Liver (tissue), 8 donors: ENCODE measurements at regions not wholly inside any gene's neighbourhood (a gene's known extent, or its start where the extent isn't known, plus 50 kb on each side); places are given as distances from the start of the nearest gene placed in this dataset.

Experiments
- DNase-seq: peaks from one replicate; pipeline ENCODE4 v3.0.0-alpha.2; 2017; ENCODE audit warnings: low spot score
- H3K27ac ChIP-seq, 2 donors: one replicate each; pipeline ENCODE4 v1.7.0; 2013; ENCODE audit warnings: inconsistent platforms in 2 of 2, low read length in 2 of 2, control low read depth in 1 of 2, low read depth in 1 of 2, mild to moderate bottlenecking in 1 of 2
- H3K27me3 ChIP-seq, 4 donors: one replicate each; pipeline versions ENCODE4 v1.6.1 to v1.7.0; 2013; ENCODE audit warnings: low read length in 3 of 4, inconsistent platforms in 1 of 4, mild to moderate bottlenecking in 1 of 4, moderate library complexity in 1 of 4; ENCODE audit not compliant: control insufficient read depth in 4 of 4, insufficient read depth in 4 of 4
- H3K36me3 ChIP-seq, 4 donors: one replicate each; pipeline versions ENCODE4 v1.6.1 to v1.7.0; 2013; ENCODE audit warnings: low read length in 3 of 4, mild to moderate bottlenecking in 3 of 4, low read depth in 1 of 4, moderate library complexity in 1 of 4; ENCODE audit not compliant: control insufficient read depth in 4 of 4, insufficient read depth in 3 of 4
- H3K4me1 ChIP-seq, 4 donors: one replicate each; pipeline versions ENCODE4 v1.6.1 to v1.7.0; 2013; ENCODE audit warnings: low read length in 3 of 4, mild to moderate bottlenecking in 3 of 4, moderate library complexity in 1 of 4; ENCODE audit not compliant: control insufficient read depth in 4 of 4, insufficient read depth in 4 of 4
- H3K4me3 ChIP-seq, 3 donors: one replicate each; pipeline versions ENCODE4 v1.6.1 to v1.7.0; 2013; ENCODE audit warnings: low read length in 3 of 3, control low read depth in 1 of 3, low read depth in 1 of 3, mild to moderate bottlenecking in 1 of 3
- H3K9ac ChIP-seq, 2 donors: one replicate each; pipeline ENCODE4 v1.7.0; 2013; ENCODE audit warnings: low read length in 2 of 2, mild to moderate bottlenecking in 2 of 2, moderate library complexity in 2 of 2, control low read depth in 1 of 2, low read depth in 1 of 2
- H3K9me3 ChIP-seq, 4 donors: one replicate each; pipeline versions ENCODE4 v1.6.1 to v1.7.0; 2013; ENCODE audit warnings: low read length in 3 of 4; ENCODE audit not compliant: control insufficient read depth in 4 of 4
- EGR1 ChIP-seq, 2 donors: IDR thresholded peaks; 2 replicates each; pipeline ENCODE4 v1.6.1; 2016 to 2018; ENCODE audit warnings: antibody characterized with exemption in 2 of 2, low read depth in 2 of 2
- FOXA1 ChIP-seq: IDR thresholded peaks from 2 replicates; pipeline ENCODE4 v1.6.1; 2016; ENCODE audit warnings: antibody characterized with exemption
- FOXA2 ChIP-seq: IDR thresholded peaks from 2 replicates; pipeline ENCODE4 v1.6.1; 2016; ENCODE audit warnings: antibody characterized with exemption
- GABPA ChIP-seq, 2 donors: IDR thresholded peaks in 1 of 2; conservative IDR thresholded peaks in 1 of 2; 2 replicates each; pipeline ENCODE4 v1.6.1; 2016; ENCODE audit warnings: antibody characterized with exemption in 2 of 2, mild to moderate bottlenecking in 1 of 2, moderate library complexity in 1 of 2
- HNF4A ChIP-seq, 2 donors: conservative IDR thresholded peaks; 2 replicates each; pipeline ENCODE4 v1.6.1; 2016; ENCODE audit warnings: antibody characterized with exemption in 2 of 2, mild to moderate bottlenecking in 2 of 2
- HNF4G ChIP-seq: IDR thresholded peaks from 2 replicates; pipeline ENCODE4 v1.6.1; 2016; ENCODE audit warnings: antibody characterized with exemption
- NR2F2 ChIP-seq: IDR thresholded peaks from 2 replicates; pipeline ENCODE4 v1.6.1; 2016; ENCODE audit warnings: antibody characterized with exemption
- RAD21 ChIP-seq, 2 donors: IDR thresholded peaks; 2 replicates each; pipeline ENCODE4 v1.6.1; 2016; ENCODE audit warnings: antibody characterized with exemption in 2 of 2, mild to moderate bottlenecking in 2 of 2
- RXRA ChIP-seq, 2 donors: IDR thresholded peaks; 2 replicates each; pipeline ENCODE4 v1.6.1; 2017 to 2018; ENCODE audit warnings: antibody characterized with exemption in 2 of 2, mild to moderate bottlenecking in 1 of 2
- SP1 ChIP-seq: IDR thresholded peaks from 2 replicates; pipeline ENCODE4 v1.6.1; 2018; ENCODE audit warnings: antibody characterized with exemption, mild to moderate bottlenecking
- TAF1 ChIP-seq: conservative IDR thresholded peaks from 2 replicates; pipeline ENCODE4 v1.6.1; 2016; ENCODE audit warnings: antibody characterized with exemption, mild to moderate bottlenecking
- YY1 ChIP-seq: IDR thresholded peaks from 2 replicates; pipeline ENCODE4 v1.6.1; 2016; ENCODE audit warnings: antibody characterized with exemption, mild to moderate bottlenecking
- WGBS: extraction: QIAGEN DNeasy Blood & Tissue Kit; methylation state at CpG from one replicate; pipeline ENCODE4 v1.1.7; 2013; 5-methylcytosine and 5-hydroxymethylcytosine counted together
- TF ChIP-seq, protein P1 (sequence below): fragments of 150-350 bp; IDR thresholded peaks from 2 replicates; pipeline ENCODE4 v1.5.1; 2017; ENCODE audit warnings: improper control_type of control experiment, low read depth, low read length; ENCODE audit not compliant: missing input control
- TF ChIP-seq, protein P2 (sequence below): IDR thresholded peaks from 2 replicates; pipeline ENCODE4 v1.6.1; 2016; ENCODE audit warnings: antibody characterized with exemption
- TF ChIP-seq, protein P3 (sequence below): IDR thresholded peaks from 2 replicates; pipeline ENCODE4 v1.6.1; 2016; ENCODE audit warnings: antibody characterized with exemption
- TF ChIP-seq, protein P4 (sequence below): IDR thresholded peaks from 2 replicates; pipeline ENCODE4 v1.6.1; 2016; ENCODE audit warnings: antibody characterized with exemption
- TF ChIP-seq, protein P5 (sequence below): IDR thresholded peaks from 2 replicates; pipeline ENCODE4 v1.6.1; 2016; ENCODE audit warnings: antibody characterized with exemption, mild to moderate bottlenecking
- donor health status: healthy.
- donor health status: healthy.
- donor health status: healthy.
- donor health status: healthy.
- donor health status: healthy.

- Histone ChIP-seq H3K9me3 (no peaks in the 10 kb centered on the region), H3K36me3 (no peaks in the 10 kb centered on the region), H3K4me1 (no peaks in the 10 kb centered on the region), H3K27ac (peak overlapping the region; percentile 51 to 64), H3K27me3 (no peaks in the 10 kb centered on the region), H3K9ac (no peak overlapping the region), H3K4me3 (no peak overlapping the region)
- WGBS, result 77% methylated on average over 32 of the region's 32 CpGs
- TF ChIP-seq RAD21 (IDR thresholded peaks at IDR 0.05) (peak in 1 of 2 donors; percentile 10), NR2F2 (peak; percentile 45), TAF1 (no peak), SP1 (peak; percentile 19)
- TF ChIP-seq, protein P1, sequence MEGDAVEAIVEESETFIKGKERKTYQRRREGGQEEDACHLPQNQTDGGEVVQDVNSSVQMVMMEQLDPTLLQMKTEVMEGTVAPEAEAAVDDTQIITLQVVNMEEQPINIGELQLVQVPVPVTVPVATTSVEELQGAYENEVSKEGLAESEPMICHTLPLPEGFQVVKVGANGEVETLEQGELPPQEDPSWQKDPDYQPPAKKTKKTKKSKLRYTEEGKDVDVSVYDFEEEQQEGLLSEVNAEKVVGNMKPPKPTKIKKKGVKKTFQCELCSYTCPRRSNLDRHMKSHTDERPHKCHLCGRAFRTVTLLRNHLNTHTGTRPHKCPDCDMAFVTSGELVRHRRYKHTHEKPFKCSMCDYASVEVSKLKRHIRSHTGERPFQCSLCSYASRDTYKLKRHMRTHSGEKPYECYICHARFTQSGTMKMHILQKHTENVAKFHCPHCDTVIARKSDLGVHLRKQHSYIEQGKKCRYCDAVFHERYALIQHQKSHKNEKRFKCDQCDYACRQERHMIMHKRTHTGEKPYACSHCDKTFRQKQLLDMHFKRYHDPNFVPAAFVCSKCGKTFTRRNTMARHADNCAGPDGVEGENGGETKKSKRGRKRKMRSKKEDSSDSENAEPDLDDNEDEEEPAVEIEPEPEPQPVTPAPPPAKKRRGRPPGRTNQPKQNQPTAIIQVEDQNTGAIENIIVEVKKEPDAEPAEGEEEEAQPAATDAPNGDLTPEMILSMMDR, result no peak
- no peak for DNase-seq
These were observed 50.5 kb upstream of the SHISAL1 start for GRCh38 chr22:44363013-44363979.

DNA sequence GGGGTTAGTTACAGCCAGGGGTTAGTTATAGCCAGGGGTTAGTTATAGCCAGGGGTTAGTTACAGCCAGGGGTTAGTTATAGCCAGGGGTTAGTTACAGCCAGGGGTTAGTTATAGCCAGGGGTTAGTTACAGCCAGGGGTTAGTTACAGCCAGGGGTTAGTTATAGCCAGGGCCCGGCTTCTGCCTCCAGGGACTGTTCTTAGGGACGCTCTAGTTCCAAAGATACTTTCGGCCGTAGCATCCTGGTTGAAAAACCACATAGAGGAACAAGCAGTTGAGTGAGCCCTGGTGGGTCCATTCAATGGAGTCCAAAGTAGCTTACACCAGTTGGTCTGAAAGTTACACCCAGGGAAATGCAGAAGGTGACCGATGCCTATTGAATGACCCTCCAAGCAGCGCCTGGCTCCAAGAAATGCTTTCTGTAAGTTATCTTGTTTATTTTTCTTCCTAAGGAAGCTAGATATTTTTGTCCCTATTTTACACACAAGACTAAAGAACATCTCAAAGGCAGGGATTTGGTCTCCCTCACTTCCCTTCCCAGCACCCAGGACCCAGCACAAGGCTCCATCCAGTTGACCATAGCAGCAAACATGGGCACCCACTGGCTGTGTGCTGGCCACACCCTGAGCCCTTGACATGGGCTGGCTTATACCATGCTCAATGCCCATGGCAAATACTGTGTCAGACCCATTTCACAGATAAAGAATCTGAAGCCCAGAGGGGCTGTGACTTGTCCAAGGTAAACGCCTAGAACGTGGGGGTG is 49.7 kb upstream of the SHISAL1 start:
- Histone ChIP-seq H3K4me3 (no peak overlapping the region), H3K36me3 (no peaks in the 10 kb centered on the region), H3K4me1 (no peaks in the 10 kb centered on the region), H3K9me3 (no peaks in the 10 kb centered on the region), H3K27me3 (no peaks in the 10 kb centered on the region), H3K27ac (peak overlapping the region; percentile 27 to 51), H3K9ac (no peak overlapping the region)
- 82% methylated on average over 8 of the region's 8 CpGs for WGBS
- no peak for DNase-seq
- TF ChIP-seq HNF4G (no peak), GABPA (IDR thresholded peaks at IDR 0.05 in 1 of 2, conservative IDR thresholded peaks at IDR 0.05 in 1 of 2) (no peak), TAF1 (no peak), YY1 (no peak), RAD21 (IDR thresholded peaks at IDR 0.05) (no peak), FOXA1 (no peak), FOXA2 (no peak), HNF4A (conservative IDR thresholded peaks at IDR 0.05) (no peak), SP1 (no peak), EGR1 (IDR thresholded peaks at IDR 0.05; ENCODE audit: low read depth in 2 of 2) (no peak), NR2F2 (no peak), RXRA (IDR thresholded peaks at IDR 0.05) (no peak)
- TF ChIP-seq, protein P2, sequence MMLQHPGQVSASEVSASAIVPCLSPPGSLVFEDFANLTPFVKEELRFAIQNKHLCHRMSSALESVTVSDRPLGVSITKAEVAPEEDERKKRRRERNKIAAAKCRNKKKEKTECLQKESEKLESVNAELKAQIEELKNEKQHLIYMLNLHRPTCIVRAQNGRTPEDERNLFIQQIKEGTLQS, result no peak
- TF ChIP-seq, protein P3, sequence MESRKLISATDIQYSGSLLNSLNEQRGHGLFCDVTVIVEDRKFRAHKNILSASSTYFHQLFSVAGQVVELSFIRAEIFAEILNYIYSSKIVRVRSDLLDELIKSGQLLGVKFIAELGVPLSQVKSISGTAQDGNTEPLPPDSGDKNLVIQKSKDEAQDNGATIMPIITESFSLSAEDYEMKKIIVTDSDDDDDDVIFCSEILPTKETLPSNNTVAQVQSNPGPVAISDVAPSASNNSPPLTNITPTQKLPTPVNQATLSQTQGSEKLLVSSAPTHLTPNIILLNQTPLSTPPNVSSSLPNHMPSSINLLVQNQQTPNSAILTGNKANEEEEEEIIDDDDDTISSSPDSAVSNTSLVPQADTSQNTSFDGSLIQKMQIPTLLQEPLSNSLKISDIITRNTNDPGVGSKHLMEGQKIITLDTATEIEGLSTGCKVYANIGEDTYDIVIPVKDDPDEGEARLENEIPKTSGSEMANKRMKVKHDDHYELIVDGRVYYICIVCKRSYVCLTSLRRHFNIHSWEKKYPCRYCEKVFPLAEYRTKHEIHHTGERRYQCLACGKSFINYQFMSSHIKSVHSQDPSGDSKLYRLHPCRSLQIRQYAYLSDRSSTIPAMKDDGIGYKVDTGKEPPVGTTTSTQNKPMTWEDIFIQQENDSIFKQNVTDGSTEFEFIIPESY, result no peak
- TF ChIP-seq, protein P4, sequence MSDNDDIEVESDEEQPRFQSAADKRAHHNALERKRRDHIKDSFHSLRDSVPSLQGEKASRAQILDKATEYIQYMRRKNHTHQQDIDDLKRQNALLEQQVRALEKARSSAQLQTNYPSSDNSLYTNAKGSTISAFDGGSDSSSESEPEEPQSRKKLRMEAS, result no peak
- TF ChIP-seq, protein P5, sequence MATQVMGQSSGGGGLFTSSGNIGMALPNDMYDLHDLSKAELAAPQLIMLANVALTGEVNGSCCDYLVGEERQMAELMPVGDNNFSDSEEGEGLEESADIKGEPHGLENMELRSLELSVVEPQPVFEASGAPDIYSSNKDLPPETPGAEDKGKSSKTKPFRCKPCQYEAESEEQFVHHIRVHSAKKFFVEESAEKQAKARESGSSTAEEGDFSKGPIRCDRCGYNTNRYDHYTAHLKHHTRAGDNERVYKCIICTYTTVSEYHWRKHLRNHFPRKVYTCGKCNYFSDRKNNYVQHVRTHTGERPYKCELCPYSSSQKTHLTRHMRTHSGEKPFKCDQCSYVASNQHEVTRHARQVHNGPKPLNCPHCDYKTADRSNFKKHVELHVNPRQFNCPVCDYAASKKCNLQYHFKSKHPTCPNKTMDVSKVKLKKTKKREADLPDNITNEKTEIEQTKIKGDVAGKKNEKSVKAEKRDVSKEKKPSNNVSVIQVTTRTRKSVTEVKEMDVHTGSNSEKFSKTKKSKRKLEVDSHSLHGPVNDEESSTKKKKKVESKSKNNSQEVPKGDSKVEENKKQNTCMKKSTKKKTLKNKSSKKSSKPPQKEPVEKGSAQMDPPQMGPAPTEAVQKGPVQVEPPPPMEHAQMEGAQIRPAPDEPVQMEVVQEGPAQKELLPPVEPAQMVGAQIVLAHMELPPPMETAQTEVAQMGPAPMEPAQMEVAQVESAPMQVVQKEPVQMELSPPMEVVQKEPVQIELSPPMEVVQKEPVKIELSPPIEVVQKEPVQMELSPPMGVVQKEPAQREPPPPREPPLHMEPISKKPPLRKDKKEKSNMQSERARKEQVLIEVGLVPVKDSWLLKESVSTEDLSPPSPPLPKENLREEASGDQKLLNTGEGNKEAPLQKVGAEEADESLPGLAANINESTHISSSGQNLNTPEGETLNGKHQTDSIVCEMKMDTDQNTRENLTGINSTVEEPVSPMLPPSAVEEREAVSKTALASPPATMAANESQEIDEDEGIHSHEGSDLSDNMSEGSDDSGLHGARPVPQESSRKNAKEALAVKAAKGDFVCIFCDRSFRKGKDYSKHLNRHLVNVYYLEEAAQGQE, result no peak
